Smooth muscle cell (in vitro differentiated cells): ENCODE measurements at regions not wholly inside any gene's neighbourhood (a gene's known extent, or its start where the extent isn't known, plus 50 kb on each side); places are given as distances from the start of the nearest gene placed in this dataset.

ENCODE experiments used
- DNase-seq: peaks from one replicate; lab custom pipeline; 2025; ENCODE audit not compliant: unreplicated experiment; lab: John Stamatoyannopoulos, UW
- H2AFZ ChIP-seq: fragments of 200-600 bp; sonication (generic); 2 replicates; pipeline ENCODE4 v1.6.0; 2016; ENCODE audit warnings: antibody characterized with exemption, low read depth, mild to moderate bottlenecking
- H3F3A ChIP-seq: fragments of 200-600 bp; sonication (generic); 2 replicates; pipeline ENCODE4 v1.6.0; 2017; ENCODE audit warnings: antibody characterized with exemption, low read depth
- H3K27ac ChIP-seq: fragments of 200-600 bp; sonication (generic); 2 replicates; pipeline ENCODE4 v1.5.1; 2016; ENCODE audit warnings: low read depth, mild to moderate bottlenecking
- H3K27me3 ChIP-seq: fragments of 200-600 bp; sonication (generic); 2 replicates; pipeline ENCODE4 v1.6.1; 2016; ENCODE audit warnings: low read depth, mild to moderate bottlenecking
- H3K36me3 ChIP-seq: fragments of 200-600 bp; sonication (generic); 2 replicates; pipeline ENCODE4 v1.5.1; 2016; ENCODE audit warnings: low read depth
- H3K4me1 ChIP-seq: fragments of 200-600 bp; sonication (generic); 2 replicates; pipeline ENCODE4 v1.5.1; 2016; ENCODE audit warnings: low read depth
- H3K4me2 ChIP-seq: fragments of 200-600 bp; sonication (generic); 2 replicates; pipeline ENCODE4 v1.6.0; 2016; ENCODE audit warnings: mild to moderate bottlenecking
- H3K4me3 ChIP-seq: fragments of 200-600 bp; sonication (generic); 2 replicates; pipeline ENCODE4 v1.5.1; 2016; ENCODE audit warnings: mild to moderate bottlenecking
- H3K79me2 ChIP-seq: fragments of 200-600 bp; sonication (generic); 2 replicates; pipeline ENCODE4 v1.6.0; 2016; ENCODE audit warnings: low read depth, mild to moderate bottlenecking
- H3K9ac ChIP-seq: fragments of 200-600 bp; sonication (generic); 2 replicates; pipeline ENCODE4 v1.6.0; 2016; ENCODE audit warnings: low read depth
- H3K9me3 ChIP-seq: fragments of 200-600 bp; sonication (generic); replicated peaks from 2 replicates; pipeline ENCODE4 v1.5.1; 2016; ENCODE audit warnings: low read depth
- H4K20me1 ChIP-seq: fragments of 200-600 bp; sonication (generic); 2 replicates; pipeline ENCODE4 v1.6.0; 2016; ENCODE audit warnings: low read depth
- CTCF ChIP-seq: fragments of 200-600 bp; sonication (generic); IDR thresholded peaks from 2 replicates; pipeline ENCODE4 v1.5.1; 2017; ENCODE audit warnings: borderline replicate concordance, mild to moderate bottlenecking, antibody characterized with exemption; ENCODE audit not compliant: insufficient read depth, poor library complexity, severe bottlenecking
- WGBS: methylation state at CpG from one replicate; pipeline ENCODE4 v1.1.7; 2016; ENCODE audit warnings: low lambda C conversion rate; 5-methylcytosine and 5-hydroxymethylcytosine counted together

- Histone ChIP-seq H3K79me2 (no peaks in the 10 kb centered on the region), H3K36me3 (no peaks in the 10 kb centered on the region), H3K4me2 (no peak overlapping the region), H3K27me3 (no peaks in the 10 kb centered on the region), H3F3A (no peaks in the 10 kb centered on the region), H3K9ac (no peak overlapping the region), H2AFZ (no peak overlapping the region), H3K4me3 (no peak overlapping the region), H3K27ac (no peak overlapping the region), H4K20me1 (no peaks in the 10 kb centered on the region), H3K4me1 (no peaks in the 10 kb centered on the region), H3K9me3 (no peaks in the 10 kb centered on the region)
- TF ChIP-seq CTCF, result no peak
- 89% methylated on average over 2 of the region's 2 CpGs for WGBS
- no peak for DNase-seq
Observed at GRCh38 chr14:38752341-38752740, 350.7 kb downstream of the SEC23A start.

- Histone ChIP-seq H3K4me2 (no peak overlapping the region), H3K9me3 (no peaks in the 10 kb centered on the region), H2AFZ (no peak overlapping the region), H4K20me1 (no peaks in the 10 kb centered on the region), H3K27ac (no peak overlapping the region), H3K27me3 (no peaks in the 10 kb centered on the region), H3K79me2 (no peaks in the 10 kb centered on the region), H3K4me1 (no peaks in the 10 kb centered on the region), H3K9ac (no peak overlapping the region), H3F3A (no peaks in the 10 kb centered on the region), H3K36me3 (no peaks in the 10 kb centered on the region), H3K4me3 (no peak overlapping the region)
- DNase-seq, result no peak
- TF ChIP-seq CTCF, result no peak
Observed at GRCh38 chr14:38751459-38751858, 351.6 kb downstream of the SEC23A start.

- no peak overlapping the region for H2AFZ ChIP-seq
- H3K9ac ChIP-seq, result no peak overlapping the region
- H3K36me3 ChIP-seq, result no peaks in the 10 kb centered on the region
- no peaks in the 10 kb centered on the region for H4K20me1 ChIP-seq
- no peak overlapping the region for H3K4me2 ChIP-seq
- no peak for DNase-seq
- no peaks in the 10 kb centered on the region for H3F3A ChIP-seq
- no peak overlapping the region for H3K27ac ChIP-seq
- WGBS, result 98% methylated on average over 3 of the region's 3 CpGs
- H3K27me3 ChIP-seq, result no peaks in the 10 kb centered on the region
- TF ChIP-seq CTCF, result no peak
- no peaks in the 10 kb centered on the region for H3K4me1 ChIP-seq
- H3K9me3 ChIP-seq, result no peaks in the 10 kb centered on the region
- H3K4me3 ChIP-seq, result no peak overlapping the region
- no peaks in the 10 kb centered on the region for H3K79me2 ChIP-seq
Observed at GRCh38 chr14:38749936-38750335, 353.1 kb downstream of the SEC23A start.

- Histone ChIP-seq H3K27ac (no peak overlapping the region), H3K4me2 (no peak overlapping the region), H3K9me3 (no peaks in the 10 kb centered on the region), H3K36me3 (no peaks in the 10 kb centered on the region), H3K4me3 (no peak overlapping the region), H2AFZ (no peak overlapping the region), H3K9ac (no peak overlapping the region), H3K4me1 (no peaks in the 10 kb centered on the region), H3F3A (no peaks in the 10 kb centered on the region), H3K79me2 (no peaks in the 10 kb centered on the region), H4K20me1 (no peaks in the 10 kb centered on the region), H3K27me3 (no peaks in the 10 kb centered on the region)
- TF ChIP-seq CTCF, result no peak
- DNase-seq, result no peak
- 61% methylated on average over 1 of the region's 1 CpG for WGBS
Observed at GRCh38 chr14:38745861-38746260, 357.2 kb downstream of the SEC23A start.
